HepG2 (cell line): ENCODE measurements at regions not wholly inside any gene's neighbourhood (a gene's known extent, or its start where the extent isn't known, plus 50 kb on each side); places are given as distances from the start of the nearest gene placed in this dataset.

Source experiments
- ATAC-seq: fragments of 200-7000 bp; cut with Tn5 transposase; 3 replicates; pipeline ENCODE4 v1.9.1; 2020; ENCODE audit warnings: mild to moderate bottlenecking, moderate library complexity
- BruUV-seq: library from RNA; stranded (reverse); fragments of 400-500 nt; replicated peaks from 2 replicates; lab custom pipeline; 2021; lab: Mats Ljungman, UMichigan
- CTCF ChIA-PET: fragments of 300-600 bp; formaldehyde crosslinking; extraction: SDS; loops from one replicate; lab custom pipeline; 2021; ENCODE audit warnings: low total read pairs, inconsistent platforms, low intra/inter-chr PET ratio; lab: Yijun Ruan, JAX
- POLR2A ChIA-PET: fragments of 350-600 bp; sonication (Branson Sonifier 250); formaldehyde crosslinking; loops from one replicate; lab custom pipeline; 2020; ENCODE audit warnings: antibody characterized with exemption, inconsistent platforms; lab: Yijun Ruan, JAX
- DNase-seq: peaks from one replicate; pipeline ENCODE4 v3.0.0-alpha.2; 2015; ENCODE audit warnings: low spot score
- FAIRE-seq: peaks from 3 replicates; lab custom pipeline; 2011; peaks lifted over from hg19 to GRCh38; lab: Jason Lieb, UNC
- H2AFZ ChIP-seq: one replicate; pipeline ENCODE4 v1.6.1; 2011; ENCODE audit warnings: low read length, inconsistent platforms
- H3K27ac ChIP-seq: fragments of 300-600 bp; 3 replicates; pipeline ENCODE4 v1.8.0; 2011; ENCODE audit warnings: mixed run types, mild to moderate bottlenecking, mixed read lengths, low read length, inconsistent platforms; ENCODE audit not compliant: insufficient read depth; ENCODE audit errors: extremely low read length
- H3K27me3 ChIP-seq, 2 experiments: fragments of 200-600 bp in 1 of 2; 2 replicates in 1 of 2; 3 replicates in 1 of 2; pipeline versions ENCODE4 v1.6.0 to v1.8.0; 2011; ENCODE audit warnings: low read length in 2 of 2, mild to moderate bottlenecking in 2 of 2, moderate library complexity in 2 of 2, inconsistent platforms in 1 of 2; ENCODE audit not compliant: insufficient read depth in 2 of 2, control insufficient read depth in 1 of 2
- H3K36me3 ChIP-seq, 2 experiments: fragments of 200-600 bp in 1 of 2; replicated peaks in 1 of 2; 2 replicates in 1 of 2; 3 replicates in 1 of 2; pipeline versions ENCODE4 v1.5.1 to v1.8.0; 2011; ENCODE audit warnings: low read length in 2 of 2, inconsistent platforms in 1 of 2; ENCODE audit not compliant: insufficient read depth in 2 of 2, control insufficient read depth in 1 of 2
- H3K4me1 ChIP-seq: 2 replicates; pipeline ENCODE4 v1.5.1; 2012; ENCODE audit warnings: low read length, inconsistent platforms; ENCODE audit not compliant: insufficient read depth
- H3K4me2 ChIP-seq: 2 replicates; pipeline ENCODE4 v1.6.0; 2011; ENCODE audit warnings: low read depth, low read length, inconsistent platforms
- H3K4me3 ChIP-seq, 3 experiments: fragments of 200-600 bp in 1 of 3; sonication (generic), shearing (Covaris generic) in 1 of 3; replicated peaks in 1 of 3; 2 replicates each; pipeline ENCODE4 v1.5.1; 2011 to 2016; ENCODE audit warnings: low read length in 3 of 3, inconsistent platforms in 2 of 3, low read depth in 2 of 3, mild to moderate bottlenecking in 2 of 3, control low read depth in 1 of 3, mixed read lengths in 1 of 3; ENCODE audit not compliant: insufficient read depth in 1 of 3
- H3K79me2 ChIP-seq: one replicate; pipeline ENCODE4 v1.6.1; 2011; ENCODE audit warnings: low read length, inconsistent platforms; ENCODE audit not compliant: insufficient read depth
- H3K9ac ChIP-seq: 2 replicates; pipeline ENCODE4 v1.6.0; 2011; ENCODE audit warnings: mild to moderate bottlenecking, low read depth, low read length, inconsistent platforms; ENCODE audit not compliant: insufficient read depth
- H3K9me3 ChIP-seq: 2 replicates; pipeline ENCODE4 v1.5.1; 2012; ENCODE audit warnings: mild to moderate bottlenecking, low read length
- H4K20me1 ChIP-seq: 2 replicates; pipeline ENCODE4 v1.6.0; 2011; ENCODE audit warnings: inconsistent platforms, mild to moderate bottlenecking, low read length, moderate library complexity; ENCODE audit not compliant: insufficient read depth
- AKAP8 ChIP-seq: sonication (generic); formaldehyde crosslinking; IDR thresholded peaks from 2 replicates; pipeline ENCODE4 v1.5.1; 2020; ENCODE audit warnings: mild to moderate bottlenecking, missing genetic modification reagents
- IKZF4 ChIP-seq: sonication (generic); formaldehyde crosslinking; IDR thresholded peaks from 2 replicates; pipeline ENCODE4 v1.5.1; 2020; ENCODE audit warnings: borderline replicate concordance, mild to moderate bottlenecking, low read depth, missing genetic modification reagents; ENCODE audit errors: not compliant biosample characterization
- NAIF1 ChIP-seq: sonication (generic); formaldehyde crosslinking; IDR thresholded peaks from 2 replicates; pipeline ENCODE4 v1.5.0; 2020; ENCODE audit warnings: mild to moderate bottlenecking, missing genetic modification reagents, borderline replicate concordance
- POLR2G ChIP-seq: fragments of 200-400 bp; formaldehyde crosslinking; IDR thresholded peaks from 2 replicates; pipeline ENCODE4 v1.6.1; 2018; ENCODE audit warnings: mild to moderate bottlenecking, low read depth, low read length, moderate library complexity
- PRDM4 ChIP-seq: sonication (generic); formaldehyde crosslinking; IDR thresholded peaks from 2 replicates; pipeline ENCODE4 v1.9.0; 2021; ENCODE audit warnings: missing genetic modification reagents, borderline replicate concordance
- SKI ChIP-seq: fragments of 450-650 bp; IDR thresholded peaks from one replicate; pipeline ENCODE4 v1.6.1; 2018; ENCODE audit warnings: mild to moderate bottlenecking; ENCODE audit not compliant: partially characterized antibody
- SUZ12 ChIP-seq: fragments of 150-350 bp; IDR thresholded peaks from 2 replicates; pipeline ENCODE4 v1.6.1; 2014; ENCODE audit warnings: low read depth, low read length
- USF2 ChIP-seq, 2 experiments: sonication (generic) in 1 of 2; formaldehyde crosslinking in 1 of 2; IDR thresholded peaks; 2 replicates each; pipeline versions ENCODE4 v1.5.1 to v1.6.1; 2011 to 2020; ENCODE audit warnings: borderline replicate concordance in 1 of 2, low read depth in 1 of 2, low read length in 1 of 2, mild to moderate bottlenecking in 1 of 2, missing genetic modification reagents in 1 of 2, moderate library complexity in 1 of 2
- ZBTB2 ChIP-seq: sonication (generic); formaldehyde crosslinking; IDR thresholded peaks from 2 replicates; pipeline ENCODE4 v1.8.0; 2022; ENCODE audit warnings: low read depth, missing genetic modification reagents
- ZNF20 ChIP-seq: sonication (generic); formaldehyde crosslinking; IDR thresholded peaks from 2 replicates; pipeline ENCODE4 v1.4.0; 2020; ENCODE audit warnings: mild to moderate bottlenecking, moderate library complexity, missing genetic modification reagents
- ZNF292 ChIP-seq: sonication (generic); formaldehyde crosslinking; IDR thresholded peaks from 2 replicates; pipeline ENCODE4 v1.8.1; 2022; ENCODE audit warnings: mild to moderate bottlenecking, low read depth, missing genetic modification reagents, borderline replicate concordance
- WGBS: methylation state at CpG from one replicate; pipeline ENCODE4 v1.1.6; 2017; ENCODE audit warnings: low lambda C conversion rate; 5-methylcytosine and 5-hydroxymethylcytosine counted together
- in situ Hi-C: cut with HindIII; loops from 2 replicates; pipeline ENCODE4 v1.10.0; 2017; ENCODE audit warnings: low pct_unique_long_range_greater_than_20kb; ENCODE audit not compliant: extremely low pct_ligation_motif_present
- intact Hi-C: fragments of 100-400 bp; cut with micrococcal nuclease; formaldehyde crosslinking; loops from one replicate; pipeline ENCODE4 v1.10.0; 2022; ENCODE audit not compliant: unreplicated experiment
- TF ChIP-seq, protein P1 (sequence below): sonication (generic); formaldehyde crosslinking; IDR thresholded peaks from 2 replicates; pipeline ENCODE4 v1.4.0; 2020; ENCODE audit warnings: missing genetic modification reagents, borderline replicate concordance
- TF ChIP-seq, protein P2 (sequence below): IDR thresholded peaks from 2 replicates; pipeline ENCODE4 v1.6.1; 2016; ENCODE audit warnings: missing biosample characterization, missing genetic modification reagents, low read depth

GRCh38 chr4:135485371-135485770 lies 1283.8 kb upstream of the PABPC4L start:
- Histone ChIP-seq H4K20me1 (no peaks in the 10 kb centered on the region), H3K9ac (no peak overlapping the region), H2AFZ (no peak overlapping the region), H3K27ac (no peak overlapping the region), H3K4me1 (no peaks in the 10 kb centered on the region), H3K4me2 (no peak overlapping the region), H3K27me3 (no peaks in the 10 kb centered on the region), H3K36me3 (no peaks in the 10 kb centered on the region), H3K4me3 (no peak overlapping the region), H3K79me2 (no peaks in the 10 kb centered on the region), H3K9me3 (no peaks in the 10 kb centered on the region)
- ATAC-seq (no peak), DNase-seq (no peak), FAIRE-seq (no peak)
- POLR2A ChIA-PET: no interaction called here
- 1% methylated on average over 4 of the region's 4 CpGs for WGBS
- in situ Hi-C loops (no loop called here), intact Hi-C loops (no loop called here)
- BruUV-seq: no TSS peak
- CTCF ChIA-PET: no interaction called here
- TF ChIP-seq ZBTB2 (CRISPR knock-in tag) (no peak), IKZF4 (no peak), POLR2G (no peak), ZNF20 (CRISPR knock-in tag) (no peak), USF2 (IDR thresholded peaks at IDR 0.05; ENCODE audit: low read depth, low read length) (no peak), USF2 (CRISPR knock-in tag; IDR thresholded peaks at IDR 0.05; ENCODE audit: borderline replicate concordance) (no peak), SKI (no peak), NAIF1 (CRISPR knock-in tag) (no peak), SUZ12 (no peak), AKAP8 (CRISPR knock-in tag) (no peak), PRDM4 (CRISPR knock-in tag) (no peak), ZNF292 (CRISPR knock-in tag) (no peak)
- TF ChIP-seq, protein P1, sequence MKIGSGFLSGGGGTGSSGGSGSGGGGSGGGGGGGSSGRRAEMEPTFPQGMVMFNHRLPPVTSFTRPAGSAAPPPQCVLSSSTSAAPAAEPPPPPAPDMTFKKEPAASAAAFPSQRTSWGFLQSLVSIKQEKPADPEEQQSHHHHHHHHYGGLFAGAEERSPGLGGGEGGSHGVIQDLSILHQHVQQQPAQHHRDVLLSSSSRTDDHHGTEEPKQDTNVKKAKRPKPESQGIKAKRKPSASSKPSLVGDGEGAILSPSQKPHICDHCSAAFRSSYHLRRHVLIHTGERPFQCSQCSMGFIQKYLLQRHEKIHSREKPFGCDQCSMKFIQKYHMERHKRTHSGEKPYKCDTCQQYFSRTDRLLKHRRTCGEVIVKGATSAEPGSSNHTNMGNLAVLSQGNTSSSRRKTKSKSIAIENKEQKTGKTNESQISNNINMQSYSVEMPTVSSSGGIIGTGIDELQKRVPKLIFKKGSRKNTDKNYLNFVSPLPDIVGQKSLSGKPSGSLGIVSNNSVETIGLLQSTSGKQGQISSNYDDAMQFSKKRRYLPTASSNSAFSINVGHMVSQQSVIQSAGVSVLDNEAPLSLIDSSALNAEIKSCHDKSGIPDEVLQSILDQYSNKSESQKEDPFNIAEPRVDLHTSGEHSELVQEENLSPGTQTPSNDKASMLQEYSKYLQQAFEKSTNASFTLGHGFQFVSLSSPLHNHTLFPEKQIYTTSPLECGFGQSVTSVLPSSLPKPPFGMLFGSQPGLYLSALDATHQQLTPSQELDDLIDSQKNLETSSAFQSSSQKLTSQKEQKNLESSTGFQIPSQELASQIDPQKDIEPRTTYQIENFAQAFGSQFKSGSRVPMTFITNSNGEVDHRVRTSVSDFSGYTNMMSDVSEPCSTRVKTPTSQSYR (CRISPR knock-in tag): no peak
- TF ChIP-seq, protein P2, sequence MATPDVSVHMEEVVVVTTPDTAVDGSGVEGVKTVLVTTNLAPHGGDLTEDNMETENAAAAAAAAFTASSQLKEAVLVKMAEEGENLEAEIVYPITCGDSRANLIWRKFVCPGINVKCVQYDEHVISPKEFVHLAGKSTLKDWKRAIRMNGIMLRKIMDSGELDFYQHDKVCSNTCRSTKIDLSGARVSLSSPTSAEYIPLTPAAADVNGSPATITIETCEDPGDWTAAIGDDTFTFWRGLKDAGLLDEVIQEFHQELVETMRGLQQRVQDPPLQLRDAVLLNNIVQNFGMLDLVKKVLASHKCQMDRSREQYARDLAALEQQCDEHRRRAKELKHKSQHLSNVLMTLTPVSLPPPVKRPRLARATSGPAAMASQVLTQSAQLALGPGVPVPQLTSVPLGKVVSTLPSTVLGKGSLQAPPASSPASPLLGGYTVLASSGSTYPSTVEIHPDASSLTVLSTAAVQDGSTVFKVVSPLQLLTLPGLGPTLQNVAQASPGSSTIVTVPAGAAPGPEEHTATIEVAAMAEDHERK (CRISPR knock-in tag): no peak
